Body of pancreas (tissue), 4 donors: ENCODE measurements at regions not wholly inside any gene's neighbourhood (a gene's known extent, or its start where the extent isn't known, plus 50 kb on each side); places are given as distances from the start of the nearest gene placed in this dataset.

Experiments
- CTCF ChIP-seq, 7 experiments: fragments of 450-650 bp in 4 of 7; fragments of 200-600 bp in 3 of 7; sonication (generic) in 3 of 7; IDR thresholded peaks; one replicate each; pipeline ENCODE4 v1.5.1; 2016 to 2019; ENCODE audit warnings: antibody characterized with exemption in 7 of 7
- POLR2A ChIP-seq, 3 donors: fragments of 450-650 bp; IDR thresholded peaks; one replicate each; pipeline ENCODE4 v1.6.1; 2016; ENCODE audit warnings: antibody characterized with exemption in 3 of 3, mild to moderate bottlenecking in 2 of 3

GRCh38 chr4:107292979-107293378 is 256.9 kb upstream of the DKK2 start:
- TF ChIP-seq POLR2A (IDR thresholded peaks at IDR 0.05), result no peak
- no peak for TF ChIP-seq CTCF (IDR thresholded peaks at IDR 0.05)
